HG03196 (cell line): ENCODE measurements at regions not wholly inside any gene's neighbourhood (a gene's known extent, or its start where the extent isn't known, plus 50 kb on each side); places are given as distances from the start of the nearest gene placed in this dataset.
"Not testable (repeated sequence)": the region's sequence is repeated elsewhere in the genome, so short reads cannot be mapped to it uniquely, and the experiment has no call there.

ENCODE experiments used
- ATAC-seq: cut with Tn5 transposase; IDR thresholded peaks from one replicate; pipeline ENCODE4 v1.9.1; 2021; ENCODE audit not compliant: unreplicated experiment

DNA sequence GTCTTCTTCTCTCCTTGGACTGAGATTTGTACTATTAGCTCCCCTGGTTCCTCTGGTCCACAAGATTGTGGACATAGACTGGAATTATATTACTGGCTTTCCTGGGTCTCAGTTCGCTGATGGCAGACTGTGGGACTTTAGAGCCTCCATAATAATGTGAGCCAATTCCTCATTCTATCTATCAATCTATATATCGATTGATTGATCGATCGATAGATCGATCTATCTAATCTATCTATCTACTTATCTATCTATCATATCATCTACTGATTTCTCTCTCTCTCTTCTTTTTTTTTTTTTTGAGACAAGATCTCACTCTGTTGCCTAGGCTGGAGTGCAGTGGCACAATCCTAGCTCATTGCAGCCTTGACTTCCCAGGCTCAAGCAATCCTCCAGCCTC lies 51.5 kb upstream of the DDR1 start:
- no peak for ATAC-seq

GRCh38 chr6:30830438-30830837 lies 53.9 kb upstream of the DDR1 start:
- ATAC-seq, result no peak

DNA sequence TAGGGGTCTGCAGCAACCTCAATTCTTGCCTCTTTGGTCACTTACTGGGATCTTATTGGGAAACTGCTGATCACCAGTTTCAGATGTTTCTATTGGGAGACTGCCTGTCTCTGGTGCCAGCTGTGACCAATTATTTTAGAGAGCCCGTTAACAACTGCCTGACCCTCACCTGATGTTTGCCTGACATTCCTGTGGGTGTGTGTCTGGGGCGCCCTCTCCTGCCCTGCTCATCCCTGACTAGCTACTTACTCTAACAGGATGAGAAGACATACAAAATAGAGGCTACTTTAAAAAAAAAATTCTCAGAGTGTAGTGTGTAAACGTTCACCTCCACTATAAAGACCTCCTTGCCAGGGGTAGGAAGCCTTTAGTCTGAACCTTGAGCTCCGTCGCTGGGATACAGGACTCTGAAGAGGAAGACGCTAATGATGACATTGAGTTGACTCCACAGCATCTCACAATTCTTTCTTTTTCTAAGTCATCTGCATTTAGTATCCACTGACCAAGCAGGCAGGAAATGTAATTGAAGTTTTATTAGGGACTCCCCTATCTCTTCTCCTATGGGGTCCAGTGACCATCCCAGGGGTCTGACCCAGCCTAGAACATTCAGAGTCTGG lies 54.6 kb upstream of the DDR1 start:
- ATAC-seq, result no peak

DNA sequence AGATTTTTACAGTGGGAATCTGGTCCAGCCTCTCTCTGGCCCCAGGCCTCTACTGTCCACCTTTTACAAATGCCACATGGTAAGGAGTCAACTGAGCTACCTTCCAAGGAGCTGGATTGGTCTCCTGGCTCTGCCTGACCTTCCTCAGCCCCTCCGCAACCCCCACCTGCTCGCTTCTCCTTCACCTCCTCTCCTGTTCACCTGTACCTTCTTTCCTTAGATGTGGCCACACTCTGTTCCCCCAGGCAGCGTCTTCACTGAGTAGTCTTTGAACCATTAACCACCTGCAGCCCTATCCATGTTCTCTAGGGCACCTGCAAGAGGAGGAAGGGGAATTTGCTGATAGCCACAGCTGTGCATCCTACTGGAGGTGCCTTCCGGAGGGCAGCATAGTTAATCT lies 55.3 kb upstream of the DDR1 start:
- ATAC-seq, result no peak

GRCh38 chr6:30828027-30828962 lies 56.0 kb upstream of the DDR1 start:
- ATAC-seq, result no peak

DNA sequence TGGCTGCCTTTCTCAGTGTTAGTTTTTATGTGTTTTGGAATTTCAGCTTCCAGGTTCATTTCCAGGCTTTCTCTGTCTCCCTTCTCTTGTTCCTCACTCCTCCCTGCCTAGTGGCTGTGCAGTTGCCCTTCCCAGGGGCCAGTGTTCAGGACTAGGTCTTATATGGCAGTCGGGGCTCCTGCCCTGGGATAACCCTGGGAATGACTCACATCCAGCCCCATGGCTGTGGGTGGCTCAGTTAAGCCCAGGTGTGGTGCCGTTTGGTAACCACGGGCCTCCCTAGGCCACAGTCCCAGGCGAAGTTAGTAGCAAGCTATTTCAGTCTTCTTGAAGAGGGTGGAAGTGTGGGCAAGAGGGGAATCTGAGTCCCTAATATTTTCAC lies 57.4 kb upstream of the DDR1 start:
- ATAC-seq, result no peak

GRCh38 chr6:30824698-30825097 lies 59.6 kb upstream of the DDR1 start:
- no peak for ATAC-seq

DNA sequence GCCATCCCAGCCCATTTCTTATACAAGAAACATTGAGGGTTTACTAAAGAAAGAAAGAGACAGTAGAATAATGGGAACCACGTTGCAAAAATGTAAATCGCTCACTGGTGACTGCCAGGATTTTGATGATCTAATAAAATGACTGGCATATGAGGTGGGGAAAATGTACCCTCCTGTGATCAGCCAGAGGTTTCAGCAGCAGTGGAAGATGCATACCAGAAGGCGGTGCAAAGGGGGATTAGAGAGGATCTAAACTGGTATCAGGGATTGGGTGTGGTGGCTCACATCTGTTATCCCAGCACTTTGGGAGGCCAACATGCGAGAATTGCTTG lies 60.8 kb upstream of the DDR1 start:
- no peak for ATAC-seq

- ATAC-seq, result no peak
These were observed 62.2 kb upstream of the DDR1 start for GRCh38 chr6:30821862-30822784.

GRCh38 chr6:30820193-30820592 lies 64.1 kb upstream of the DDR1 start:
- no peak for ATAC-seq

GRCh38 chr6:30819297-30819917 lies 64.9 kb upstream of the DDR1 start:
- no peak for ATAC-seq

DNA sequence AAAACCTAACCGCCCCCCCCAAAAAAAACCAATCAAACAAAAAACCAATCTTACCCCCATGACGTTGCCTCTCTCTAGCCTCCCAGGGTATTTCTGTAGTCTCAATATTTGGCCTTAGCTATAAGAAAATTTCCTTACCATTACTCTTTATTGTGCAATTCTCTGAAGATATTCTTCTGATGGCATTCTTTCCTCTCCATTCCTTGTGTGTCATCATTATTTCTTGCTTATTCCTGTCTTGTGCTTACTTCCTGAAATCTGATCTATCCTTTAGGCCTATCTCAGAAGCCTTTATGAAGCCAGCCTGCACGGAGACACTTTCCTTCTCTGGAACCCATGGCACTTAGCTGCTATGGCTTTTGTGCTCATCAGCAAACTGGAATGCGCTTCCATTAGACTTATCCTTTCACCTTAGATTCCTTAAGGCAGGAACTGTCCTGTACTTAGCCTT lies 65.9 kb upstream of the DDR1 start:
- no peak for ATAC-seq

DNA sequence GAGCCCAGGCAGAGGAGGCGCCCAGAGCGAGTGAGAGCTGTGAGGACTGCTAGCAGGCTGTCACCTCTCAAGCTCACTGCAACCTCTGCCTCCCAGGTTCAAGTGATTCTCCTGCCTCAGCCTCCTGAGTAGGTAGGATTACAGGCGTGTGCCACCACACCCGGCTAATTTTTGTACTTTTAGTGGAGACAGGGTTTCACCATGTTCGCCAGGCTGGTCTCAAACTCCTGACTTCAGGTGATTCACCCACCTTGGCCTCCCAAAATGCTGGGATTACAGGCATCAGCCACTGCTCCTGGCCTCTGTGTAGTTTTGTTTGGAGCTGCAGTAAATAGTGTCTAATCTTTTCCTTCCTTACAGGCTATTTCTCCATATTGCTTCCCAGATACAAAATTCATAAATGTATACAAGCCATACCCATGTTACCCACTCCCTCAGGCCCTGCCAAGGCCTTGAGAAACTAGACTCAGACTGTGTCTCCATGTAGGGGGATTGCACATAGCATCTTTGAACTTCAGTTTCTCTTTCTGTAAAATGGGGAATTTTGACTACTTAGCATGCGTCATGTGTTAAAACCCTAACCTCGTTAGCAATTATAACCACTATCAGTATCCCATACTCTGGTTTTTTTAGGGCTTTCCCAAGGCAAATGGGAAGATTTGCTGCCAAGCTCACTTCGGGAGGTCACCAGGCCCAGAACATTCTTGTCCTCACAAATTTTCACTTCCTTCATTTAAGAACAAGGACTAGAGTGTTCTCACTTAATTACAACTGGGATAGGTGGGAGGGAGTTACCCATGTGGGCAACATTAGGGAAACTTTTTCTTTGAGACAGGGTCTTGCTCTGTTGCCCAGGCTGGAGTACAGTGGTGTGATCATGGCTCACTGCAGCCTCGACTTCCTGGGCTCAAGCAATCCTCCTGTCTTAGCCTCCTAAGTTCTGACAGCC lies 67.3 kb upstream of the DDR1 start:
- ATAC-seq, result no peak

DNA sequence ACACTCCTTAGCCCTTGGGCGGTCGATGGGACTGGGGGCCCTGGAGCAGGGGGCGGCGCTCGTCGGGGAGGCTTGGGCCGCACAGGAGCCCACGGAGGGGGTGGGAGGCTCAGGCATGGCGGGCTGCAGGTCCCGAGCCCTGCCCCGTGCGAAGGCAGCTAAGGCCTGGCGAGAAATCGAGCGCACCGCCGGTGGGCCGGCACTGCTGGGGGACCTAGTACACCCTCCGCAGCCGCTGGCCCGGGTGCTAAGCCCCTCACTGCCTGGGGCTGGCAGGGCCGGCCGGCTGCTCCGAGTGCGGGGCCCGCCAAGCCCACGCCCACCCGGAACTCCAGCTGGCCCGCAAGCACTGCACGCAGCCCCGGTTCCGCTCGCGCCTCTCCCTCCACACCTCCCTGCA lies 68.0 kb upstream of the DDR1 start:
- not testable (repeated sequence) for ATAC-seq

DNA sequence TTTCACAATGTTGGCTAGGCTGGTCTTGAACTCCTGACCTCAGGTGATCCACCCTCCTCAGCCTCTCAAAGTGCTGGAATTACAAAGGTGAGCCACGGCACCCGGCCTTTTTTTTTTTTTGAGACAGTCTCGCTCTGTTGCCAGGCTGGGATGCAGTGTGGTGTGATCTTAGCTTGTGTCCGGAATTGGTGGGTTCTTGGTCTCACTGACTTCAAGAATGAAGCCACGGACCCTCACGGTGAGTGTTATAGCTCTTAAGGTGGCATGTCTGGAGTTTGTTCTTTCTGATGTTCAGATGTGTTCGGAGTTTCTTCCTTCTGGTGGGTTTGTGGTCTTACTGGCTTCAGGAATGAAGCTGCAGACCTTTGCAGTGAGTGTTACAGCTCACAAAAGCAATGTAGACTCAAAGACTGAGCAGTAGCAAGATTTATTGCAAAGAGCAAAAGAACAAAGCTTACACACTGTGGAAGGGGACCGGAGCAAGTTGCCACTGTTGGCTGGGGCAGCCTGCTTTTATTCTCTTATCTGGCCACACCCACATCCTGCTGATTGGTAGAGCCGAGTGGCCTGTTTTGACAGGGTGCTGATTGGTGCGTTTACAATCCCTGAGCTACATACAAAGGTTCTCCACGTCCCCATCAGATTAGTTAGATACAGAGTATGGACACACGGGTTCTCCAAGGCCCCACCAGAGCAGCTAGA lies 69.1 kb upstream of the DDR1 start:
- not testable (repeated sequence) for ATAC-seq

- ATAC-seq, result no peak
These were observed 69.9 kb upstream of the DDR1 start for GRCh38 chr6:30814146-30815040.

DNA sequence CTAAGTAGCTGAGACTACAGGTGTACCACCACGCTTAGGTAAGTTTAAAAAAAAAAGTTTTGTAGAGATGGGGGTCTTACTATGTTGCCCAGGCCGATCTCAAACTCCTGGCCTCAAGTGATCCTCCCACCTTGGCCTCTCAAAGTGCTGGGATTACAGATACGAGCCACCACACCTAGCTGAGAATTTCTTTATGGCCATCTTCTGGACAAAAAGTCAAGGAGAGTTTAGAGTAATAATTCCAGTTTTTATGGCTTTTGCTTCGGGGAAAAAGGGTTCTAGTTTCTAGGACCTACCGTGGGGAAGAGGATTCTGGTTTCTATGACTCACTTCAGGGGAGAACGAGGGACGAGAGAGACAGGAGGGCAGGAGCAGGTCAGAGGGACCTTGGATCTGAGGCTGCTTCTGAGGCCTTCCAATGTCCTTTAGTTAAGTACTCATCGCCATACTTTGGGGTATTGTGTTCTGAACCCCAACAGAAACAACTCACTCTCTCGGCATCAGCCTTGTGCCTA lies 69.3 kb upstream of the IER3 start:
- ATAC-seq, result no peak

- peak; percentile 81 for ATAC-seq
These were observed 66.5 kb upstream of the IER3 start for GRCh38 chr6:30810813-30811339.
